H1 (cell line): ENCODE measurements at regions not wholly inside any gene's neighbourhood (a gene's known extent, or its start where the extent isn't known, plus 50 kb on each side); places are given as distances from the start of the nearest gene placed in this dataset.

Experiments used
- CTCF ChIA-PET: fragments of 300-600 bp; sonication (Branson Sonifier 250); formaldehyde crosslinking; loops from one replicate; lab custom pipeline; 2021; ENCODE audit not compliant: partially characterized antibody; lab: Charles Lee
- POLR2A ChIA-PET: fragments of 300-600 bp; sonication (Branson Sonifier 250); formaldehyde crosslinking; loops from one replicate; lab custom pipeline; 2021; ENCODE audit warnings: inconsistent platforms; ENCODE audit not compliant: partially characterized antibody; lab: Charles Lee
- DNase-seq, 2 experiments: peaks; one replicate each; pipeline versions ENCODE4 v3.0.0 to v3.0.0-alpha.2; 2010 to 2022; ENCODE audit warnings: low spot score in 2 of 2, low read depth in 1 of 2, mixed read lengths in 1 of 2
- FAIRE-seq: peaks from 2 replicates; lab custom pipeline; 2011; peaks lifted over from hg19 to GRCh38; lab: Jason Lieb, UNC
- H2AFZ ChIP-seq: 2 replicates; pipeline ENCODE4 v1.8.1; 2012; ENCODE audit warnings: low read length, inconsistent platforms
- H2AK5ac ChIP-seq: 2 replicates; pipeline ENCODE4 v1.6.1; 2013; ENCODE audit warnings: low read depth, low read length
- H2BK120ac ChIP-seq: replicated peaks from 2 replicates; pipeline ENCODE3; 2013; ENCODE audit warnings: low read depth, low read length, inconsistent platforms
- H2BK12ac ChIP-seq: 2 replicates; pipeline ENCODE4 v1.6.1; 2013; ENCODE audit warnings: low read depth, low read length
- H2BK15ac ChIP-seq: 2 replicates; pipeline ENCODE4 v1.6.1; 2013; ENCODE audit warnings: low read length
- H2BK20ac ChIP-seq: 2 replicates; pipeline ENCODE4 v1.6.1; 2013; ENCODE audit warnings: low read length
- H2BK5ac ChIP-seq: 2 replicates; pipeline ENCODE4 v1.6.1; 2013; ENCODE audit warnings: low read depth, low read length
- H3K14ac ChIP-seq: 2 replicates; pipeline ENCODE4 v1.6.1; 2013; ENCODE audit warnings: inconsistent platforms; ENCODE audit not compliant: insufficient read length
- H3K18ac ChIP-seq: 2 replicates; pipeline ENCODE4 v1.6.1; 2013; ENCODE audit warnings: low read length; ENCODE audit errors: extremely low read depth
- H3K23ac ChIP-seq: 2 replicates; pipeline ENCODE4 v1.6.1; 2013; ENCODE audit warnings: inconsistent platforms; ENCODE audit not compliant: insufficient read length
- H3K23me2 ChIP-seq: 2 replicates; pipeline ENCODE4 v1.6.1; 2013; ENCODE audit warnings: low read depth, low read length
- H3K27ac ChIP-seq: 2 replicates; pipeline ENCODE4 v1.6.1; 2011; ENCODE audit warnings: low read depth, low read length, inconsistent platforms
- H3K27me3 ChIP-seq, 4 experiments: replicated peaks in 1 of 4; 1 replicate in 1 of 4; 2 replicates in 3 of 4; pipeline versions ENCODE4 v1.6.1 to v1.8.1; 2011 to 2013; ENCODE audit warnings: low read length in 3 of 4, mild to moderate bottlenecking in 3 of 4, inconsistent platforms in 2 of 4, mixed read lengths in 2 of 4, moderate library complexity in 1 of 4; ENCODE audit not compliant: control insufficient read depth in 3 of 4, insufficient read depth in 3 of 4; ENCODE audit errors: extremely low read depth in 1 of 4
- H3K36me3 ChIP-seq, 4 experiments: 2 replicates each; pipeline versions ENCODE4 v1.6.1 to v1.8.1; 2011 to 2013; ENCODE audit warnings: mild to moderate bottlenecking in 4 of 4, low read length in 3 of 4, moderate library complexity in 2 of 4, control low read depth in 1 of 4, inconsistent platforms in 1 of 4; ENCODE audit not compliant: insufficient read depth in 4 of 4, control insufficient read depth in 2 of 4
- H3K4ac ChIP-seq: replicated peaks from 2 replicates; pipeline ENCODE3; 2013; ENCODE audit warnings: low read length, low read depth, mixed read lengths, inconsistent platforms; ENCODE audit not compliant: insufficient read length
- H3K4me1 ChIP-seq, 4 experiments: replicated peaks in 1 of 4; 1 replicate in 1 of 4; 2 replicates in 3 of 4; pipeline versions ENCODE4 v1.6.1 to v1.8.1; 2011 to 2013; ENCODE audit warnings: low read length in 3 of 4, inconsistent platforms in 2 of 4, mixed read lengths in 1 of 4; ENCODE audit not compliant: insufficient read depth in 4 of 4, control insufficient read depth in 3 of 4
- H3K4me2 ChIP-seq, 2 experiments: 2 replicates each; pipeline versions ENCODE4 v1.6.1 to v1.8.1; 2011 to 2013; ENCODE audit warnings: low read depth in 2 of 2, low read length in 2 of 2, control low read depth in 1 of 2, inconsistent platforms in 1 of 2, mild to moderate bottlenecking in 1 of 2; ENCODE audit not compliant: insufficient read depth in 1 of 2
- H3K4me3 ChIP-seq, 4 experiments: fragments of 200-600, 300-600 bp in 1 of 4; sonication (generic), shearing (Covaris generic), sonication (Bioruptor Twin) in 1 of 4; 2 replicates each; pipeline versions ENCODE4 v1.5.1 to v1.8.1; 2011 to 2016; ENCODE audit warnings: low read length in 4 of 4, low read depth in 3 of 4, control low read depth in 2 of 4, inconsistent platforms in 2 of 4, mild to moderate bottlenecking in 2 of 4, mixed read lengths in 1 of 4, moderate library complexity in 1 of 4; ENCODE audit not compliant: insufficient read depth in 2 of 4; ENCODE audit errors: extremely low read depth in 1 of 4
- H3K56ac ChIP-seq: replicated peaks from 2 replicates; pipeline ENCODE3; 2013; ENCODE audit warnings: low read depth, mild to moderate bottlenecking, mixed read lengths, low read length, inconsistent platforms; ENCODE audit not compliant: insufficient read length
- H3K79me1 ChIP-seq: 2 replicates; pipeline ENCODE4 v1.6.1; 2013; ENCODE audit warnings: low read depth, low read length, control low read depth
- H3K79me2 ChIP-seq, 2 experiments: 2 replicates each; pipeline versions ENCODE4 v1.6.1 to v1.8.1; 2012 to 2013; ENCODE audit warnings: low read length in 2 of 2, mild to moderate bottlenecking in 2 of 2, inconsistent platforms in 1 of 2; ENCODE audit not compliant: insufficient read depth in 2 of 2, control insufficient read depth in 1 of 2
- H3K9ac ChIP-seq, 4 experiments: replicated peaks in 1 of 4; 1 replicate in 1 of 4; 2 replicates in 3 of 4; pipeline versions ENCODE4 v1.6.1 to v1.8.1; 2011 to 2013; ENCODE audit warnings: low read depth in 3 of 4, low read length in 3 of 4, control low read depth in 2 of 4, mild to moderate bottlenecking in 2 of 4, moderate library complexity in 2 of 4, inconsistent platforms in 1 of 4; ENCODE audit errors: extremely low read depth in 1 of 4
- H3K9me3 ChIP-seq, 2 experiments: 2 replicates each; pipeline versions ENCODE4 v1.6.1 to v1.8.1; 2012 to 2013; ENCODE audit warnings: mild to moderate bottlenecking in 2 of 2, moderate library complexity in 2 of 2, control low read depth in 1 of 2, inconsistent platforms in 1 of 2, low read depth in 1 of 2, low read length in 1 of 2, mixed read lengths in 1 of 2; ENCODE audit not compliant: insufficient read depth in 2 of 2
- H4K20me1 ChIP-seq, 2 experiments: replicated peaks in 1 of 2; 2 replicates each; pipeline versions ENCODE3 to v1.8.1; 2011 to 2013; ENCODE audit warnings: inconsistent platforms in 2 of 2, low read length in 2 of 2, mild to moderate bottlenecking in 1 of 2; ENCODE audit not compliant: insufficient read depth in 2 of 2, control insufficient read depth in 1 of 2
- H4K5ac ChIP-seq: 2 replicates; pipeline ENCODE4 v1.6.1; 2013; ENCODE audit warnings: low read length, low read depth, mixed read lengths, inconsistent platforms; ENCODE audit not compliant: insufficient read length
- H4K8ac ChIP-seq: 2 replicates; pipeline ENCODE4 v1.8.0; 2013; ENCODE audit warnings: mild to moderate bottlenecking, moderate library complexity, low read length, inconsistent platforms; ENCODE audit not compliant: insufficient read depth; ENCODE audit errors: extremely low read depth
- H4K91ac ChIP-seq: replicated peaks from 2 replicates; pipeline ENCODE3; 2013; ENCODE audit warnings: low read length, mixed read lengths, inconsistent platforms; ENCODE audit not compliant: insufficient read length
- HDAC6 ChIP-seq: IDR thresholded peaks from one replicate; pipeline ENCODE4 v1.7.1; 2012; ENCODE audit warnings: low read depth, mild to moderate bottlenecking, inconsistent platforms, low read length, moderate library complexity
- MAFK ChIP-seq: IDR thresholded peaks from 2 replicates; pipeline ENCODE4 v1.6.1; 2012; ENCODE audit warnings: low read depth, mild to moderate bottlenecking, improper control_type of control experiment, low read length
- WGBS, 2 experiments: shearing (Covaris generic) in 1 of 2; methylation state at CpG; one replicate each; pipeline versions ENCODE4 v1.1.6 to v1.1.7; 2013 to 2015; ENCODE audit warnings: low lambda C conversion rate in 2 of 2, mixed read lengths in 2 of 2, inconsistent platforms in 1 of 2, low coverage in 1 of 2, missing lambda C conversion rate in 1 of 2; ENCODE audit not compliant: insufficient replicate concordance in 2 of 2, insufficient coverage in 1 of 2, insufficient read length in 1 of 2; ENCODE audit errors: extremely low coverage in 1 of 2, missing lambda C conversion rate in 1 of 2; 5-methylcytosine and 5-hydroxymethylcytosine counted together

- Histone ChIP-seq H3K4me1 (no peaks in the 10 kb centered on the region), H3K79me2 (no peaks in the 10 kb centered on the region), H3K4ac (no peak overlapping the region), H4K5ac (no peak overlapping the region), H2BK120ac (no peak overlapping the region), H2BK15ac (no peak overlapping the region), H3K4me3 (no peak overlapping the region), H3K27me3 (no peaks in the 10 kb centered on the region), H3K23ac (no peak overlapping the region), H4K8ac (no peak overlapping the region), H3K18ac (no peak overlapping the region)
- FAIRE-seq (no peak), DNase-seq (no peak)
- WGBS, 2 experiments = 93% methylated on average over 3 of the region's 3 CpGs; no CpG with 5 or more reads in 1 of the 2 experiments
- CTCF ChIA-PET = no interaction called here
- TF ChIP-seq HDAC6 (no peak), MAFK (peak; percentile 41; the same call in 1 of the 2 replicates)
- TF ChIP-seq, all 59 proteins: peak for 1
- Histone ChIP-seq H2BK20ac (no peak overlapping the region), H2AK5ac (no peak overlapping the region), H3K14ac (no peak overlapping the region), H3K9me3 (no peaks in the 10 kb centered on the region), H3K79me1 (no peaks in the 10 kb centered on the region), H2BK5ac (no peak overlapping the region), H3K36me3 (no peaks in the 10 kb centered on the region), H3K9ac (no peak overlapping the region), H4K91ac (no peak overlapping the region), H3K4me2 (no peak overlapping the region), H3K56ac (no peak overlapping the region), H3K23me2 (no peaks in the 10 kb centered on the region), H4K20me1 (no peaks in the 10 kb centered on the region), H3K27ac (no peak overlapping the region), H2BK12ac (no peak overlapping the region), H2AFZ (no peak overlapping the region)
- POLR2A ChIA-PET = no interaction called here
Measured at GRCh38 chr3:78023257-78023656, 983.4 kb downstream of the ROBO2 start.
